ENCODE measurements at regions not wholly inside any gene's neighbourhood (a gene's known extent, or its start where the extent isn't known, plus 50 kb on each side); places are given as distances from the start of the nearest gene placed in this dataset.
"Not testable (repeated sequence)": the region's sequence is repeated elsewhere in the genome, so short reads cannot be mapped to it uniquely, and the experiment has no call there.

DNA sequence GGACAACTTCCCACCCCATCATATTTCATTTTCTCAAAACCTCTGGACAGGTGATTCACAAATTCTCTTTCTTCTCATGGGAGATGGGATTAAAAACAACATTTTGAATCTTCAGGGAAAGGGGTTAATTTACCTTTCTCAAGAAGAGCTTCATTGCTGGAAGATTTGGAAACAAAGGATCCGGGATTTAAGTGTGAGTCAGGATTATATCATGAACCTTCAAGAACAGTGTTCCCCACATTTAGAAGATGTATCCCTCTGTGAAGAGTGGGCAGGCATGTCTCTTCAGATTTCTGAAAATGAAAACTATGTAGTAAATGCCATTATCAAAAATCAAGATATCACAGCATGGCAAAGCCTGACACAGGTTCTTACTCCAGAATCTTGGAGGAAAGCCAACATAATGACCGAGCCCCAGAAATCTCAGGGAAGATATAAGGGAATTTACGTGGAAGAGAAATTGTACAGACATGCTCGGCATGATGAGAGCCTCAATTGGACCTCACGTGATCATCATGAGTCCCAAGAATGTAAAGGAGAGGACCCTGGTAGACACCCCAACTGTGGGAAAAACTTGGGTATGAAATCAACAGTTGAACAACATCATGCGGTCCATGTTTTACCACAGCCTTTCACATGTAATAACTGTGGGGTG lies 99.5 kb upstream of the GPR39 start:
- intact Hi-C loops (cut with micrococcal nuclease; ENCODE audit: unreplicated experiment); H3K79me2 ChIP-seq (ENCODE audit: control insufficient read depth, insufficient read depth, low read length); RAD21 ChIA-PET (ENCODE audit: unreplicated experiment); POLR2A ChIA-PET; in situ Hi-C loops (cut with MboI); ATAC-seq; H3K36me3 ChIP-seq (ENCODE audit: control insufficient read depth in 2 of 2, insufficient read depth in 2 of 2, low read length in 1 of 2); H3K27me3 ChIP-seq (replicated peaks in 1 of 2; ENCODE audit: control insufficient read depth in 2 of 2, insufficient read depth in 2 of 2, low read length in 1 of 2); H3K4me3 ChIP-seq; FAIRE-seq; DNase-seq (ENCODE audit: low read depth, low spot score); H3K9me3 ChIP-seq (replicated peaks; ENCODE audit: control insufficient read depth, insufficient read depth, low read length); H3K4me2 ChIP-seq (ENCODE audit: control insufficient read depth, insufficient read depth); H3K4me1 ChIP-seq (ENCODE audit: control insufficient read depth, insufficient read depth, low read length); H2AFZ ChIP-seq (ENCODE audit: control insufficient read depth, low read depth, low read length); SMC1A ChIA-PET (ENCODE audit: uncharacterized antibody, unreplicated experiment); H3K27ac ChIP-seq (ENCODE audit: control insufficient read depth, insufficient read depth); H3K9ac ChIP-seq (ENCODE audit: control insufficient read depth, insufficient read depth, low read length); CTCF ChIA-PET; H4K20me1 ChIP-seq (ENCODE audit: control insufficient read depth, insufficient read depth); BruUV-seq (replicated peaks): not testable (repeated sequence)
- 30% methylated on average over 6 of the region's 6 CpGs for WGBS (ENCODE audit: insufficient coverage, insufficient replicate concordance, low lambda C conversion rate, missing lambda C conversion rate)

DNA sequence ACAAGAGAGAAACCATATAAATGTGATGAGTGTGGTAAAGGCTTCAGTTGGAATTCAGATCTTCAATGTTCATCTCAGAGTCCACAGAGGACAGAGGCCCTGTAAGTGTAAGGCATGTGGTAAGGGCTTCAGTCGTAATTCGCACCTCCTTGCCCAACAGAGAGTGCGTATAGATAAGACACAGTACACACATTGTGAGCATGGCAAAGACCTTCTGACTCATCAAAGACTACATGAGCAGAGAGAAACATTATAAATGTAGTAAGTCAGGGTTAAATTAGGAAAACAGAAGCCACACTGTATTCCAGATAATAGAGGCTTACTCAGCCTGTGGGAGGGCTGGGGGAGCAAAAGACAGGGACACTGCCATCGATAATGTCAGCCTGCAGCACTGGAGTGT lies 98.1 kb upstream of the GPR39 start:
- H3K4me1 ChIP-seq (ENCODE audit: control insufficient read depth, insufficient read depth, low read length); FAIRE-seq; H3K4me3 ChIP-seq; H4K20me1 ChIP-seq (ENCODE audit: control insufficient read depth, insufficient read depth); H3K9me3 ChIP-seq (replicated peaks; ENCODE audit: control insufficient read depth, insufficient read depth, low read length); H3K27me3 ChIP-seq (replicated peaks in 1 of 2; ENCODE audit: control insufficient read depth in 2 of 2, insufficient read depth in 2 of 2, low read length in 1 of 2); H3K4me2 ChIP-seq (ENCODE audit: control insufficient read depth, insufficient read depth); DNase-seq (ENCODE audit: low read depth, low spot score); POLR2A ChIA-PET; intact Hi-C loops (cut with micrococcal nuclease; ENCODE audit: unreplicated experiment); H2AFZ ChIP-seq (ENCODE audit: control insufficient read depth, low read depth, low read length); SMC1A ChIA-PET (ENCODE audit: uncharacterized antibody, unreplicated experiment); ATAC-seq; BruUV-seq (replicated peaks); RAD21 ChIA-PET (ENCODE audit: unreplicated experiment); H3K36me3 ChIP-seq (ENCODE audit: control insufficient read depth in 2 of 2, insufficient read depth in 2 of 2, low read length in 1 of 2); CTCF ChIA-PET; H3K79me2 ChIP-seq (ENCODE audit: control insufficient read depth, insufficient read depth, low read length); H3K9ac ChIP-seq (ENCODE audit: control insufficient read depth, insufficient read depth, low read length); H3K27ac ChIP-seq (ENCODE audit: control insufficient read depth, insufficient read depth); in situ Hi-C loops (cut with MboI): not testable (repeated sequence)
- WGBS (ENCODE audit: insufficient coverage, insufficient replicate concordance, low lambda C conversion rate, missing lambda C conversion rate) = 51% methylated on average over 4 of the region's 4 CpGs

GRCh38 chr2:132324005-132324404 lies 92.6 kb upstream of the GPR39 start:
- CTCF ChIA-PET; H4K20me1 ChIP-seq (ENCODE audit: control insufficient read depth, insufficient read depth); intact Hi-C loops (cut with micrococcal nuclease; ENCODE audit: unreplicated experiment); in situ Hi-C loops (cut with MboI); H3K4me3 ChIP-seq; H3K79me2 ChIP-seq (ENCODE audit: control insufficient read depth, insufficient read depth, low read length); ATAC-seq; H2AFZ ChIP-seq (ENCODE audit: control insufficient read depth, low read depth, low read length); RAD21 ChIA-PET (ENCODE audit: unreplicated experiment); H3K9ac ChIP-seq (ENCODE audit: control insufficient read depth, insufficient read depth, low read length); H3K4me1 ChIP-seq (ENCODE audit: control insufficient read depth, insufficient read depth, low read length); BruUV-seq (replicated peaks); H3K36me3 ChIP-seq (ENCODE audit: control insufficient read depth in 2 of 2, insufficient read depth in 2 of 2, low read length in 1 of 2); H3K27ac ChIP-seq (ENCODE audit: control insufficient read depth, insufficient read depth); H3K27me3 ChIP-seq (replicated peaks in 1 of 2; ENCODE audit: control insufficient read depth in 2 of 2, insufficient read depth in 2 of 2, low read length in 1 of 2); POLR2A ChIA-PET; DNase-seq (ENCODE audit: low read depth, low spot score); H3K9me3 ChIP-seq (replicated peaks; ENCODE audit: control insufficient read depth, insufficient read depth, low read length); SMC1A ChIA-PET (ENCODE audit: uncharacterized antibody, unreplicated experiment); H3K4me2 ChIP-seq (ENCODE audit: control insufficient read depth, insufficient read depth); FAIRE-seq: not testable (repeated sequence)
- WGBS (ENCODE audit: insufficient coverage, insufficient replicate concordance, low lambda C conversion rate, missing lambda C conversion rate) = 0% methylated on average over 1 of the region's 1 CpG

DNA sequence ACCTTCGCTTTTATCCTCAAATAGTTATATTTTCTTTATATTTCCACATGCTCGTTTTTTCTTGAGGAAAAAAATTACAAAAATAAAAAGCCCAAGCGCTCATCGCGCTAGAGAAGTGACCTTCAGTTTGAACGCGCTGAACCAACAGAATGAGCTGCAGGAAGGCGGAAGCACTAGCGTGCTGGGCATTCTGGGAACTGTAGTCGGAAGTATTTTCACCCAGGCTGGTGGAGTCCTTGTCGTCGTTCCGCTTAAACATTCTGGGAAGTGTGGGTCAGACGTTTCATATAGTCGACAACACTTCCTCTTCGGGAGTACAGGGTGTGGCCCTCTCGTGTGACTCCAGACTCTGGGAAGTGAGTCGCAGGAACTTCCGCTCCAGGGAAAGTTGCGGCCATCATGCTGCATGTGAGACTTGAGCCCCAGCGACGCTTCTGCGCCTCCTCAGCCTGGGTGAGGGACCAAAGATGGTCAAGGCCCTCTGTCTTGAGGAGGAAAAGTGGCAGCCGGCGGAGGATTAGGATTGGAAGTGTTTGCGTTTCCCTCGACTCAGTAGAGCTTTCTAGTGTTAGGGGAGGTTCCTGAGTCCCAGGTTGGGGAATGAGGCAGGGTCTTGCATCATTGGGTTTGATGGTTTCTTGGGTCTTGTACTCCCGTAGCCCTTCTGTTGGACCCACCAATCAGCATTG lies 84.1 kb upstream of the GPR39 start:
- CTCF ChIA-PET; H3K9me3 ChIP-seq (replicated peaks; ENCODE audit: control insufficient read depth, insufficient read depth, low read length); H3K36me3 ChIP-seq (ENCODE audit: control insufficient read depth in 2 of 2, insufficient read depth in 2 of 2, low read length in 1 of 2); H3K4me2 ChIP-seq (ENCODE audit: control insufficient read depth, insufficient read depth); FAIRE-seq; H3K4me1 ChIP-seq (ENCODE audit: control insufficient read depth, insufficient read depth, low read length); SMC1A ChIA-PET (ENCODE audit: uncharacterized antibody, unreplicated experiment); POLR2A ChIA-PET; in situ Hi-C loops (cut with MboI); H3K4me3 ChIP-seq; H3K79me2 ChIP-seq (ENCODE audit: control insufficient read depth, insufficient read depth, low read length); H3K27ac ChIP-seq (ENCODE audit: control insufficient read depth, insufficient read depth); H3K27me3 ChIP-seq (replicated peaks in 1 of 2; ENCODE audit: control insufficient read depth in 2 of 2, insufficient read depth in 2 of 2, low read length in 1 of 2); BruUV-seq (replicated peaks); H2AFZ ChIP-seq (ENCODE audit: control insufficient read depth, low read depth, low read length); H4K20me1 ChIP-seq (ENCODE audit: control insufficient read depth, insufficient read depth); H3K9ac ChIP-seq (ENCODE audit: control insufficient read depth, insufficient read depth, low read length); intact Hi-C loops (cut with micrococcal nuclease; ENCODE audit: unreplicated experiment); ATAC-seq; RAD21 ChIA-PET (ENCODE audit: unreplicated experiment); DNase-seq (ENCODE audit: low read depth, low spot score): not testable (repeated sequence)
- 56% methylated on average over 26 of the region's 28 CpGs for WGBS (ENCODE audit: insufficient coverage, insufficient replicate concordance, low lambda C conversion rate, missing lambda C conversion rate)

Measured in GM12878 (cell line).